AG09319 (cell line): ENCODE measurements at regions not wholly inside any gene's neighbourhood (a gene's known extent, or its start where the extent isn't known, plus 50 kb on each side); places are given as distances from the start of the nearest gene placed in this dataset.
"Not testable (repeated sequence)": the region's sequence is repeated elsewhere in the genome, so short reads cannot be mapped to it uniquely, and the experiment has no call there.

ENCODE experiments used
- DNase-seq: peaks from one replicate; pipeline ENCODE4 v3.0.0-alpha.2; 2010; ENCODE audit warnings: low read depth; ENCODE audit errors: extremely low read depth
- CTCF ChIP-seq: IDR thresholded peaks from 2 replicates; pipeline ENCODE4 v1.5.1; 2011; ENCODE audit warnings: low read depth, mild to moderate bottlenecking, inconsistent platforms, low read length, moderate library complexity

- no peak for TF ChIP-seq CTCF
- DNase-seq, result no peak
Measured at GRCh38 chr2:223285370-223286265, 233.6 kb downstream of the KCNE4 start.

- no peak for DNase-seq
- TF ChIP-seq CTCF, result no peak
Measured at GRCh38 chr2:223294756-223295155, 242.8 kb downstream of the KCNE4 start.

GRCh38 chr2:223297788-223298187, 245.8 kb downstream of the KCNE4 start:
- no peak for TF ChIP-seq CTCF
- DNase-seq, result no peak

- not testable (repeated sequence) for DNase-seq
Measured at GRCh38 chr2:223298329-223298728, 246.3 kb downstream of the KCNE4 start.

- no peak for TF ChIP-seq CTCF
- DNase-seq, result no peak
Measured at GRCh38 chr2:223300326-223300725, 248.3 kb downstream of the KCNE4 start.

GRCh38 chr2:223306371-223306770, 254.4 kb downstream of the KCNE4 start:
- TF ChIP-seq CTCF, result peak; percentile 44
- no peak for DNase-seq

GRCh38 chr2:223311889-223312680, 260.1 kb downstream of the KCNE4 start:
- TF ChIP-seq CTCF, result no peak
- no peak for DNase-seq
